HL-60 (cell line): ENCODE measurements at regions not wholly inside any gene's neighbourhood (a gene's known extent, or its start where the extent isn't known, plus 50 kb on each side); places are given as distances from the start of the nearest gene placed in this dataset.

ENCODE experiments used
- GABPA ChIP-seq: IDR thresholded peaks from 2 replicates; pipeline ENCODE4 v1.6.1; 2012; ENCODE audit warnings: low read depth
- POLR2AphosphoS5 ChIP-seq: IDR thresholded peaks from 2 replicates; pipeline ENCODE4 v1.6.1; 2012; ENCODE audit warnings: low read depth
- SPI1 ChIP-seq: IDR thresholded peaks from 2 replicates; pipeline ENCODE4 v1.6.1; 2012; ENCODE audit warnings: low read depth, mild to moderate bottlenecking, borderline replicate concordance
- TF ChIP-seq, protein P1 (sequence below): IDR thresholded peaks from one replicate; pipeline ENCODE4 v1.5.1; 2011; ENCODE audit warnings: low read length, control low read depth, inconsistent platforms; ENCODE audit not compliant: insufficient read depth

- TF ChIP-seq POLR2AphosphoS5: no peak
- TF ChIP-seq, protein P1, sequence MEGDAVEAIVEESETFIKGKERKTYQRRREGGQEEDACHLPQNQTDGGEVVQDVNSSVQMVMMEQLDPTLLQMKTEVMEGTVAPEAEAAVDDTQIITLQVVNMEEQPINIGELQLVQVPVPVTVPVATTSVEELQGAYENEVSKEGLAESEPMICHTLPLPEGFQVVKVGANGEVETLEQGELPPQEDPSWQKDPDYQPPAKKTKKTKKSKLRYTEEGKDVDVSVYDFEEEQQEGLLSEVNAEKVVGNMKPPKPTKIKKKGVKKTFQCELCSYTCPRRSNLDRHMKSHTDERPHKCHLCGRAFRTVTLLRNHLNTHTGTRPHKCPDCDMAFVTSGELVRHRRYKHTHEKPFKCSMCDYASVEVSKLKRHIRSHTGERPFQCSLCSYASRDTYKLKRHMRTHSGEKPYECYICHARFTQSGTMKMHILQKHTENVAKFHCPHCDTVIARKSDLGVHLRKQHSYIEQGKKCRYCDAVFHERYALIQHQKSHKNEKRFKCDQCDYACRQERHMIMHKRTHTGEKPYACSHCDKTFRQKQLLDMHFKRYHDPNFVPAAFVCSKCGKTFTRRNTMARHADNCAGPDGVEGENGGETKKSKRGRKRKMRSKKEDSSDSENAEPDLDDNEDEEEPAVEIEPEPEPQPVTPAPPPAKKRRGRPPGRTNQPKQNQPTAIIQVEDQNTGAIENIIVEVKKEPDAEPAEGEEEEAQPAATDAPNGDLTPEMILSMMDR: no peak
- TF ChIP-seq GABPA: no peak
- no peak for TF ChIP-seq SPI1
These were observed 131.5 kb downstream of the RAD51AP2 start for GRCh38 chr2:17386771-17387170.
